GM23338 (cell line): ENCODE measurements at regions not wholly inside any gene's neighbourhood (a gene's known extent, or its start where the extent isn't known, plus 50 kb on each side); places are given as distances from the start of the nearest gene placed in this dataset.

Experiments
- ATAC-seq: fragments of 200-7000 bp; cut with Tn5 transposase; 3 replicates; pipeline ENCODE4 v1.9.1; 2020
- DNase-seq: peaks from one replicate; pipeline ENCODE4 v3.0.0-alpha.2; 2015; ENCODE audit warnings: low spot score
- H2AFZ ChIP-seq: fragments of 200-600 bp; sonication (generic); 2 replicates; pipeline ENCODE4 v1.8.0; 2016; ENCODE audit warnings: antibody characterized with exemption, mild to moderate bottlenecking, moderate library complexity
- H3F3A ChIP-seq: fragments of 200-600 bp; sonication (generic); replicated peaks from 2 replicates; pipeline ENCODE4 v1.8.0; 2017; ENCODE audit warnings: antibody characterized with exemption, mixed run types, low read depth
- H3K27ac ChIP-seq: fragments of 200-600 bp; sonication (generic); 2 replicates; pipeline ENCODE4 v1.6.1; 2016; ENCODE audit warnings: low read depth
- H3K27me3 ChIP-seq: fragments of 200-600 bp; sonication (generic); 2 replicates; pipeline ENCODE4 v1.8.0; 2016; ENCODE audit warnings: mild to moderate bottlenecking, mixed run types, moderate library complexity; ENCODE audit not compliant: insufficient read depth
- H3K36me3 ChIP-seq: fragments of 200-600 bp; sonication (generic); 2 replicates; pipeline ENCODE4 v1.8.0; 2016; ENCODE audit warnings: mild to moderate bottlenecking; ENCODE audit not compliant: insufficient read depth
- H3K4me1 ChIP-seq: fragments of 200-600 bp; sonication (generic); 2 replicates; pipeline ENCODE4 v1.8.0; 2016; ENCODE audit warnings: mild to moderate bottlenecking, moderate library complexity; ENCODE audit not compliant: insufficient read depth
- H3K4me2 ChIP-seq: fragments of 200-600 bp; sonication (generic); 2 replicates; pipeline ENCODE4 v1.7.1; 2017; ENCODE audit warnings: mixed run types
- H3K4me3 ChIP-seq: fragments of 200-600 bp; sonication (generic); 2 replicates; pipeline ENCODE4 v1.6.1; 2016; ENCODE audit warnings: mixed run types
- H3K79me2 ChIP-seq: fragments of 200-600 bp; sonication (generic); replicated peaks from 2 replicates; pipeline ENCODE4 v1.8.0; 2017; ENCODE audit warnings: mild to moderate bottlenecking; ENCODE audit not compliant: insufficient read depth
- H3K9me2 ChIP-seq: fragments of 200-600 bp; sonication (generic); 2 replicates; pipeline ENCODE4 v1.8.0; 2017; ENCODE audit not compliant: insufficient read depth
- H4K20me1 ChIP-seq: fragments of 200-600 bp; sonication (generic); replicated peaks from 2 replicates; pipeline ENCODE4 v1.8.0; 2017; ENCODE audit warnings: mild to moderate bottlenecking; ENCODE audit not compliant: insufficient read depth
- H3K27ac Mint-ChIP-seq: 2 replicates; pipeline ENCODE4 v1.8.0; 2020; ENCODE audit warnings: inconsistent platforms, mild to moderate bottlenecking, moderate library complexity, mixed read lengths
- H3K27me3 Mint-ChIP-seq: 3 replicates; pipeline ENCODE4 v1.8.0; 2022; ENCODE audit warnings: low read depth, mild to moderate bottlenecking, moderate library complexity, mixed read lengths, inconsistent platforms; ENCODE audit not compliant: insufficient read depth, poor library complexity
- H3K36me3 Mint-ChIP-seq: 3 replicates; pipeline ENCODE4 v1.8.0; 2021; ENCODE audit warnings: low read depth, mild to moderate bottlenecking, inconsistent platforms, moderate library complexity, mixed read lengths
- H3K4me1 Mint-ChIP-seq: 3 replicates; pipeline ENCODE4 v1.8.0; 2020; ENCODE audit warnings: mild to moderate bottlenecking, inconsistent platforms, mixed read lengths
- H3K4me3 Mint-ChIP-seq: 3 replicates; pipeline ENCODE4 v1.8.0; 2021; ENCODE audit warnings: moderate library complexity, mild to moderate bottlenecking, inconsistent platforms, mixed read lengths
- H3K9me3 Mint-ChIP-seq: 3 replicates; pipeline ENCODE4 v1.8.0; 2020; ENCODE audit warnings: moderate library complexity, mild to moderate bottlenecking, inconsistent platforms, mixed read lengths
- CREB1 ChIP-seq: fragments of 250-450 bp; sonication (Bioruptor Pico); IDR thresholded peaks from 2 replicates; pipeline ENCODE4 v1.5.0; 2020; ENCODE audit warnings: low read depth, mild to moderate bottlenecking, moderate library complexity
- EZH2 ChIP-seq: fragments of 200-600 bp; sonication (generic); IDR thresholded peaks from one replicate; pipeline ENCODE4 v1.8.0; 2017; ENCODE audit warnings: antibody characterized with exemption, mild to moderate bottlenecking, low read depth; ENCODE audit not compliant: unreplicated experiment
- JUNB ChIP-seq: IDR thresholded peaks from one replicate; pipeline ENCODE4 v1.6.1; 2016; ENCODE audit warnings: antibody characterized with exemption; ENCODE audit not compliant: unreplicated experiment
- NANOG ChIP-seq: IDR thresholded peaks from 2 replicates; pipeline ENCODE4 v1.6.1; 2016; ENCODE audit warnings: antibody characterized with exemption, borderline replicate concordance
- POLR2AphosphoS5 ChIP-seq: IDR thresholded peaks from 2 replicates; pipeline ENCODE4 v1.6.1; 2016; ENCODE audit warnings: antibody characterized with exemption, low read depth
- STAT1 ChIP-seq: IDR thresholded peaks from one replicate; pipeline ENCODE4 v1.6.1; 2016; ENCODE audit warnings: antibody characterized with exemption; ENCODE audit not compliant: unreplicated experiment
- ZNF114 ChIP-seq: fragments of 250-450 bp; sonication (Bioruptor Pico); IDR thresholded peaks from 2 replicates; pipeline ENCODE4 v1.5.0; 2020; ENCODE audit warnings: mild to moderate bottlenecking, moderate library complexity
- ZNF331 ChIP-seq: fragments of 250-450 bp; sonication (Bioruptor Pico); IDR thresholded peaks from 2 replicates; pipeline ENCODE4 v1.5.0; 2020; ENCODE audit warnings: low read depth, mild to moderate bottlenecking, moderate library complexity
- TF ChIP-seq, protein P1 (sequence below): fragments of 250-450 bp; sonication (Bioruptor Pico); IDR thresholded peaks from 2 replicates; pipeline ENCODE4 v1.5.0; 2020; ENCODE audit warnings: mild to moderate bottlenecking, moderate library complexity

DNA sequence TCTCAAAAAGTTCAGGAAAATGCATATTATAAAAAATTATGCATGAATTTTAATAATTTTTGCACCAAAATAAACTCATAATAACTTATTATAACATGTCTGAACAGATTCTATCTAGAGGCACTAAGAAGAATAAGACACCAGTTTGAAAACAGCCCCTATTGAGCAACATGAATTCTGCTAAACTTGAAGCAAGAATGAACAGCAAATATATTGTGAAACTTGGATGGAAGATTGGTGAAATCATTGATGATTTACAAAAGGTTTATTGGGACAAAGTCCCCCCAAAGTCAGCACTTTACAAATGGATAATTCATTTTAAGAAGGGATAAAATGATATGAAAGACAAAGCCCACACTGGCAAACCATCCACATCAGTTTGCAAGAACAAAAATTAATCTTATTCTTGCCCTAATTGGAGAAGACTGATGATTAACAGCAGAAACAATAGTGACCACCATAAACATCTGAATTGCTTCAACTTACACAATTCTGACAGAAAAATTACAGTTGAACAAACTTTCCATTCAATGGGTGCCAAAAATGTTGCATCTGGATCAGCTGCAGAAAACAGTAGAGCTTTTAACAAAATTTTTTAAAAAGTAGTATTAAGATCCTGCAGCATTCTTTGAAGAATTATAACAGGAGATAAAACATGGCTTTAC, 257.5 kb upstream of the FAT3 start (continued):
- TF ChIP-seq, protein P1, sequence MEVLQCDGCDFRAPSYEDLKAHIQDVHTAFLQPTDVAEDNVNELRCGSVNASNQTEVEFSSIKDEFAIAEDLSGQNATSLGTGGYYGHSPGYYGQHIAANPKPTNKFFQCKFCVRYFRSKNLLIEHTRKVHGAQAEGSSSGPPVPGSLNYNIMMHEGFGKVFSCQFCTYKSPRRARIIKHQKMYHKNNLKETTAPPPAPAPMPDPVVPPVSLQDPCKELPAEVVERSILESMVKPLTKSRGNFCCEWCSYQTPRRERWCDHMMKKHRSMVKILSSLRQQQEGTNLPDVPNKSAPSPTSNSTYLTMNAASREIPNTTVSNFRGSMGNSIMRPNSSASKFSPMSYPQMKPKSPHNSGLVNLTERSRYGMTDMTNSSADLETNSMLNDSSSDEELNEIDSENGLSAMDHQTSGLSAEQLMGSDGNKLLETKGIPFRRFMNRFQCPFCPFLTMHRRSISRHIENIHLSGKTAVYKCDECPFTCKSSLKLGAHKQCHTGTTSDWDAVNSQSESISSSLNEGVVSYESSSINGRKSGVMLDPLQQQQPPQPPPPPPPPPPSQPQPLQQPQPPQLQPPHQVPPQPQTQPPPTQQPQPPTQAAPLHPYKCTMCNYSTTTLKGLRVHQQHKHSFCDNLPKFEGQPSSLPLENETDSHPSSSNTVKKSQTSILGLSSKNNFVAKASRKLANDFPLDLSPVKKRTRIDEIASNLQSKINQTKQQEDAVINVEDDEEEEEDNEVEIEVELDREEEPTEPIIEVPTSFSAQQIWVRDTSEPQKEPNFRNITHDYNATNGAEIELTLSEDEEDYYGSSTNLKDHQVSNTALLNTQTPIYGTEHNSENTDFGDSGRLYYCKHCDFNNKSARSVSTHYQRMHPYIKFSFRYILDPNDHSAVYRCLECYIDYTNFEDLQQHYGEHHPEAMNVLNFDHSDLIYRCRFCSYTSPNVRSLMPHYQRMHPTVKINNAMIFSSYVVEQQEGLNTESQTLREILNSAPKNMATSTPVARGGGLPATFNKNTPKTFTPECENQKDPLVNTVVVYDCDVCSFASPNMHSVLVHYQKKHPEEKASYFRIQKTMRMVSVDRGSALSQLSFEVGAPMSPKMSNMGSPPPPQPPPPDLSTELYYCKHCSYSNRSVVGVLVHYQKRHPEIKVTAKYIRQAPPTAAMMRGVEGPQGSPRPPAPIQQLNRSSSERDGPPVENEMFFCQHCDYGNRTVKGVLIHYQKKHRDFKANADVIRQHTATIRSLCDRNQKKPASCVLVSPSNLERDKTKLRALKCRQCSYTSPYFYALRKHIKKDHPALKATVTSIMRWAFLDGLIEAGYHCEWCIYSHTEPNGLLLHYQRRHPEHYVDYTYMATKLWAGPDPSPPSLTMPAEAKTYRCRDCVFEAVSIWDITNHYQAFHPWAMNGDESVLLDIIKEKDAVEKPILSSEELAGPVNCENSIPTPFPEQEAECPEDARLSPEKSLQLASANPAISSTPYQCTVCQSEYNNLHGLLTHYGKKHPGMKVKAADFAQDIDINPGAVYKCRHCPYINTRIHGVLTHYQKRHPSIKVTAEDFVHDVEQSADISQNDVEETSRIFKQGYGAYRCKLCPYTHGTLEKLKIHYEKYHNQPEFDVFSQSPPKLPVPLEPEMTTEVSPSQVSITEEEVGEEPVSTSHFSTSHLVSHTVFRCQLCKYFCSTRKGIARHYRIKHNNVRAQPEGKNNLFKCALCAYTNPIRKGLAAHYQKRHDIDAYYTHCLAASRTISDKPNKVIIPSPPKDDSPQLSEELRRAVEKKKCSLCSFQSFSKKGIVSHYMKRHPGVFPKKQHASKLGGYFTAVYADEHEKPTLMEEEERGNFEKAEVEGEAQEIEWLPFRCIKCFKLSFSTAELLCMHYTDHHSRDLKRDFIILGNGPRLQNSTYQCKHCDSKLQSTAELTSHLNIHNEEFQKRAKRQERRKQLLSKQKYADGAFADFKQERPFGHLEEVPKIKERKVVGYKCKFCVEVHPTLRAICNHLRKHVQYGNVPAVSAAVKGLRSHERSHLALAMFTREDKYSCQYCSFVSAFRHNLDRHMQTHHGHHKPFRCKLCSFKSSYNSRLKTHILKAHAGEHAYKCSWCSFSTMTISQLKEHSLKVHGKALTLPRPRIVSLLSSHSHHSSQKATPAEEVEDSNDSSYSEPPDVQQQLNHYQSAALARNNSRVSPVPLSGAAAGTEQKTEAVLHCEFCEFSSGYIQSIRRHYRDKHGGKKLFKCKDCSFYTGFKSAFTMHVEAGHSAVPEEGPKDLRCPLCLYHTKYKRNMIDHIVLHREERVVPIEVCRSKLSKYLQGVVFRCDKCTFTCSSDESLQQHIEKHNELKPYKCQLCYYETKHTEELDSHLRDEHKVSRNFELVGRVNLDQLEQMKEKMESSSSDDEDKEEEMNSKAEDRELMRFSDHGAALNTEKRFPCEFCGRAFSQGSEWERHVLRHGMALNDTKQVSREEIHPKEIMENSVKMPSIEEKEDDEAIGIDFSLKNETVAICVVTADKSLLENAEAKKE (CRISPR knock-in tag) = no peak
- TF ChIP-seq ZNF114 (CRISPR knock-in tag) = no peak
- TF ChIP-seq JUNB = no peak
- TF ChIP-seq EZH2 = no peak

DNA sequence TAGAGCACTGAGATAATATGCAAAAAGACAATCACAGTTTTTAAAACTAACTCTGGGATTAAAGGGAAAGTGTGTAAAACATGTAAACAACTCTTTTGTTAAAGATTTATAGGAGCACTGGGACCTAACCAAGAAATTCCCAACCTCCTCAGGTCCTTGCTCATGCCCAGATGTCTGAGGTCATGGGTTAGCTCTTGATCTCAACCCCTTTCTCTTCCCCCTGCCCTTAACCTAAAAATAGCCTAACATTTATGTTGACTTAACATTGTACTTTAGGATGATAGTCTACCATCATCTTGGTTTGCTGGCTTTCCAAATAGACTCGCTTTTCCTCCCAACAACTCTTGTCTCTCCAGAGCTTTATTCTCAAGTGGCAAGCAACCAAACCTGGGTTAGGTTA, 258.2 kb upstream of the FAT3 start:
- no peaks in the 10 kb centered on the region for H3F3A ChIP-seq
- TF ChIP-seq EZH2 = no peak
- no peak for TF ChIP-seq CREB1 (CRISPR knock-in tag)
- TF ChIP-seq, protein P1 (CRISPR knock-in tag) = no peak
- no peak for TF ChIP-seq JUNB
- TF ChIP-seq POLR2AphosphoS5 = no peak
- no peak for TF ChIP-seq ZNF331 (CRISPR knock-in tag)
- no peak for TF ChIP-seq STAT1
- no peak for TF ChIP-seq NANOG
- TF ChIP-seq ZNF114 (CRISPR knock-in tag) = no peak

More for the DNA sequence above, 258.2 kb upstream of the FAT3 start:
- no peaks in the 10 kb centered on the region for H3K9me2 ChIP-seq
- H3K4me3 Mint-ChIP-seq = no peak overlapping the region
- H3K36me3 Mint-ChIP-seq = no peaks in the 10 kb centered on the region
- H3K9me3 Mint-ChIP-seq = no peaks in the 10 kb centered on the region
- H3K4me2 ChIP-seq = no peak overlapping the region
- no peak overlapping the region for H2AFZ ChIP-seq
- no peaks in the 10 kb centered on the region for H3K27me3 ChIP-seq
- no peaks in the 10 kb centered on the region for H3K4me1 ChIP-seq
- no peaks in the 10 kb centered on the region for H4K20me1 ChIP-seq
- H3K4me1 Mint-ChIP-seq = no peaks in the 10 kb centered on the region; the same call in 2 of the 3 replicates
- no peak overlapping the region for H3K27ac ChIP-seq
- H3K4me3 ChIP-seq = no peak overlapping the region
- no peak overlapping the region for H3K27ac Mint-ChIP-seq
- DNase-seq (no peak), ATAC-seq (no peak)
- H3K79me2 ChIP-seq = no peaks in the 10 kb centered on the region
- no peaks in the 10 kb centered on the region for H3K27me3 Mint-ChIP-seq
- no peaks in the 10 kb centered on the region for H3K36me3 ChIP-seq
